PC-9 (cell line): ENCODE measurements at regions not wholly inside any gene's neighbourhood (a gene's known extent, or its start where the extent isn't known, plus 50 kb on each side); places are given as distances from the start of the nearest gene placed in this dataset.

Experiments used
- CTCF ChIP-seq: fragments of 200-600 bp; sonication (generic); conservative IDR thresholded peaks from 2 replicates; pipeline ENCODE4 v1.6.1; 2017; ENCODE audit warnings: mixed run types, antibody characterized with exemption, mild to moderate bottlenecking, moderate library complexity
- EZH2 ChIP-seq: fragments of 200-600 bp; sonication (generic); IDR thresholded peaks from 2 replicates; pipeline ENCODE4 v1.8.0; 2017; ENCODE audit warnings: antibody characterized with exemption, low read depth

GRCh38 chr17:27181935-27182334 is 112.0 kb upstream of the WSB1 start:
- TF ChIP-seq CTCF (no peak), EZH2 (no peak)
